ENCODE measurements at regions not wholly inside any gene's neighbourhood (a gene's known extent, or its start where the extent isn't known, plus 50 kb on each side); places are given as distances from the start of the nearest gene placed in this dataset.

DNA sequence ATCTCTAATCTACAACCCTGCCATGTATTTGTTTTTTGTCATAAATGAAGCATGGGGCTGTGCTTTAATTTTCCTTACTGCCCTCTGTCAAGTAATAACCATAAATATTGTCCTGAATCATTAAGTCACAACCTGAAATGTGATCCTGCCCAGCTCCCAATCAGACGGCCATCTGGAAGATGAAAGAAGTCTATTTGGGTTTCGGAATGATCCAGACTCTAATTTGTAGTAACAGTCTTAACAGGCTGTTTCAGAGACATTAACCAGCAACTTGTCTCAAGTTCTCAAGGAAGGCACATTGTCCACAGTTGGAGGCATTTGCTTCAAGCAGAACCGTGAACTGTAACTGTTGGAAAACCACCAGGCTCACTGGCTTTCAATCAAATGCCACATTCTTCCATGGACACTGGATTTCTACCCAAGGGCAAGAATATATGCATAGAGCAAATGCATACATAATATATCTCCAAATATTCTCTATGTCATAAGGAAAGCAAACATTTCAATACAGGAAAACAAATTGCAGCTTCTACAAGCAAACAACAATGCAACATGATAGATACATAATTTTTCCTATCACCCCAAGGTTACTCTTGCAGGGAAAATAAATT, 405.2 kb upstream of the NPVF start:
- no peak for DNase-seq (ENCODE audit: low read depth)

DNA sequence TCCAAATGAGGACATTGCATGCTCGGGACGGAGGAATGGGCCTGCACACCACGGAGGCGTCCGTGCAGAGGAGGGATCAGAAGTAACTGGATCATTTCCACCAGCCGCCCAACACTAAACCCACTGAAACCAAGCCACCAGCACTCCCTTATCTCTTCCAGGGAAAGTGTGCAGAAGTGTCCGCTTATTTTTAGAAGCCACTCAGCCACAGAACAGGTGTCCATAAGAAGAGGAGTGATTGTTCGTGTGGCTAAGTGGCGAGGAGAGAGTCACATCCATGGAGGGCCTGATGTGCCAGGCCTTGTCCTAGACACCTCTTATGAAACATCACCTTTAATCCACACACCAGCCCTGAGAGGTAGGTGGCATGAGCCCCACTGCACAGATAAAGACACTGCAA, 407.9 kb upstream of the NPVF start:
- no peak for DNase-seq (ENCODE audit: low read depth)

DNA sequence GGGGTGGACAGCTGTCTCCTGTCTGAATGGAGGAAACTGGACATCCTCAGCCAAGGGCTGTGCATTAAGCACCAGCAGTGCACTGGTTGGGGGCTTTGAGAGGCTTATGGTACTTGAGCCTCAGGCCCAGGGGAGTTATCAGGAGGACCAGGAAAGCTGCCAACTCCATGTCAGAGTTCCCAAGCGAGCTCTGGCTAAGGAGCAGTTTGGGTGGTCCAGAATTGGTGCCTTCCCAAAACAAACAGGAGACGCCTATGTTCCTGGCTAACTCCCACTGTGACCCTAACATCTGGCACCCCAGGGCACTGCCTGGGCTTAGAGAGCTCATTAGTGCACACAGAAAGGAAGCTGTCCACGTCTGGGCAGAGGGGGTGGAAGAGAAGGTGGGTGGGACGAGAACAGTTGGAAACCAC, 408.6 kb upstream of the NPVF start:
- no peak for DNase-seq (ENCODE audit: low read depth)

DNA sequence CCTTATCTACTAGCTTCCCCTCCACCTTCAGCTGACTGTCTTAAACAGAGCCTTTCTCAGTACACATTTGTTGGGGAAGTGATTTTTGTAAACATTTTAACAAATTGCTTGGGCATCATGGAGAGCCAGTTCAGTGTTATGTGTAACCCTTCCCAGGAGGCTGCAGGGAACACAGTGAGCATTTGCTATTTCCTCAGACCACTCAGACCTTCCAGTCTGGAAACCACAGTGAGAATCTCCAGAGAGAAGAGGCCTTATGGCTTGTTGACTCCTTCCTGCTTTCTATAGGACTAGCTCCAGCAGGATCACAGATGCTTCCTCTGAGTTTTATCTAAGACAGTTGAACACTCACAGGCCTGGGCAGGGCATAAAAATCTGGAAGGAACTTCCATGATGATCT, 409.8 kb upstream of the NPVF start:
- DNase-seq (ENCODE audit: low read depth): peak; percentile 3

DNA sequence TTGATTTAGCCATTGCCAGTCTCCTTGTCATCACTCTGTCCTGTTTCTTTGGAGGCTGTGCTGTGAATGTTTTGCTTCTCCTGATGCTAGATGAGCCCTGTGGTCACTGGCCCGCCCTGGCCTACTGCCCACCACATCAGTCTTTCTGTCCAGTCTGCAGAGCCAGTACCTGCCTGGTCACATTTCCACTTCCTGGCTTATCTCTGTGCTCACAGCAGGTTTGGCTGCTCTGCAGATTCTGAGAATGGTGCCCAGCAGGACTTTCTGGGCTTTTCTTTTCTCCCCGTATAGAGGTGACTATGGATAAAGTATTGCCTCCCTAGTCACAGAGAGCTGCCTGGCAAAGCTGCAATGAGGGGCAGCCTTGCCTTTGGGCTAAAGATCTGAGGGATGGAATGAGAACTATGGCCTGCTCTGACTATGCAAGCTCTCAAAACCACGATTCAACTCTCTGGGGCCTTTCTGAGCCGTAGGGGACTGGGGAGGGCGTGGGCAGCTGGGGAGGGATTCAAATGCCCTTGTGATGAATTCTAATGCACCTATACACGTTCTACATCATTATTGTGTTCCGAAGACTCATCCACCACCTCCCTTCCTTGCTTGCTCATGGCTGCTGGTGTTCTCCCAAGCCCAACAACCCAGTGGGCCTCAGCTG, 410.4 kb upstream of the NPVF start:
- no peak for DNase-seq (ENCODE audit: low read depth)

DNA sequence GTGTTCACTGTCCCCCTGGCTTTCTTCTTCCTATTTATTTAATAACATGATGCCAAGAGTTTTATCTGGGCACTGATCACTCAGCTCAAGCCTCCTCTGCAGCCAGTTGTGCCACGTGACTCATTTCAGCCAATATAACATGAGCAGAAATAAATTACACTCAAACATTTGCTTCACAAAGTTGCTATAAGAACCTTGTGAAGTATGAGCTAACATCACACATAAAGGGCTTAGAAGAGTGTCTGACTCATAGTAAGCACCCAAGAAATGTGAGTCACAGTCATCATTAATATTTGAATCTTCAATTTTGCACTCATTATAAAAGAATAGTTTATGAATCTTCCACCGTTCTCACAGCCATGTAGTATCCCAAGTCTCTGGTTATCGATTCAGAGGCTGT, 414.6 kb upstream of the NPVF start:
- DNase-seq (ENCODE audit: low read depth): peak; percentile 2

DNA sequence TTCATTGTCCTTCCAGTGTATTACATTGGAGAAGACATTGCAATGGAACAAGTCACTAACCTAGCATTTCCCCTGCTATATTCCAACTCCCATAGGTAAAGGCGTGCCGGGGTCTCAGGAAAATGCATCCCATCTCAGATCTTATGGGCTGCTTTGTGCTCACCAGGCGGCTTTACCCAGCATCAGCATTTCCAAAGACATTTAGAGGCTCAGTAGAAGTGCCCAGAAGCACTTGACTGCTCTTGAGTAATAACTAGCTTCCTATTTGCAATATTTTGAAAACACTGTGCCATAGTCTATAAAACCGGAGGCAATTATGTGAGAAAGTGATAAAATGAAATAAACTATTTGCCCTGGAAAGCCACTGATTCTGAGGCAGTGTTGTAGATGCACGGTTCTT, 415.0 kb upstream of the NPVF start:
- no peak for DNase-seq (ENCODE audit: low read depth)

DNA sequence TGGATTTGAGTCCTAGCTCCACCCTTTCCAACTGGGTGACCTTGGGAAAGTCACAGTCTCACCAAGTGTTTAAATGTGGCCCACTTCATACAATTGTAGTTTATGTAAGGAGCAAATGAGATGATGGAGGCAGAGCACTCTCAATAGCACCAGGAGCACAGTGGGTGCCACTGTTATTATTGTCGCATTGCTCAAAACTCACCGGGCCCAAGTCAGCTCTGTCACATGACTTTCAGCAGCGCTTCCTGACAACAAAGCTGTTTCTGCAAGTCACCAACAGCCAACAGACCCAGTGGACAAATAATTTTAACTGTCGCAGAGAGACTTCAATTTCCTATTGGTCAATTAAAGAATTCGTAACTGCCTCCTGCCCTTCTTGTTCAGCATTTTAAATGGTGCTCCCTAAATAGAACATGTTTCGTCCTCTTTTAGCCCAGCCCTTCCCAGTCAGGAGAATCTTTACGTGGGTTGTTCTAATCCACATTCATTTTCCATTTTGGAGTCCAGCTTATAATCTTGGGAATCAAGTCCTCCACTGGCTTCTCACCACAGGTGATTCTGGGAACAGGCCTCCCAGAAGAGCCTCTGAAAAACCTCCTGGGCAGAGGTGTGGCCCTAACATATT, 415.6 kb upstream of the NPVF start:
- DNase-seq (ENCODE audit: low read depth): no peak

DNA sequence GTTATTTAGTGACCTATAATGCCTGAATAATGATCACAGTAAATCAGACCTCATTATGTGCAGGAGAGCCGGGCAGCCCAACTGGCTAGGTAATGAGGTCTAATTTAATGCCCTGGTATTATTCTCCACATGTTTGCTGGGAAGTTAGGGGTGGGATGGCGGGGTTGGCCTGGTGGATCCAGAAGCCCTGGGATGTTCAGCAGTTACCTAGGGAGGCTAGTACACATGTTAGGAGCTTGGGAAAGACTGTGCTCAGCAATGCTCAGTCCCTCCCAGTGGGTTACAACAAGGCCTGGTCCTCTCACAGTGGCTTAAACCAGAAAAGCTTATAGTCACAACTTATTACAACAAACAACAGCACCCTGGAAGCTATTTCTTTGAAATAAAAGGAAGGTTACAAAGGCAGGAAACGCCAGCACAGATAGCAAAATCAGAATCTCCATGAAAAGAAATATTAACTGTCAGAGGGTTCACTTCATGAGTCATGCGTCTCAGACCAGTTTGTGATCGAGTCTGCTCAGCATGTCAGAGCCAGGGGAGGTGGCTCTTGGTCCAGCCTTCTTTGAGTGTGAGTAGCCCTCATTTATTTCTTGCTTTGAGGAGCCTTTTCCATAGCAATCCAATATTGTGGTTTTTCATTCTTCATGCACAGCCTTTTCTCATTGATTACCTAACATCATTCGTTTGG, 418.6 kb upstream of the NPVF start:
- DNase-seq (ENCODE audit: low read depth): no peak

DNA sequence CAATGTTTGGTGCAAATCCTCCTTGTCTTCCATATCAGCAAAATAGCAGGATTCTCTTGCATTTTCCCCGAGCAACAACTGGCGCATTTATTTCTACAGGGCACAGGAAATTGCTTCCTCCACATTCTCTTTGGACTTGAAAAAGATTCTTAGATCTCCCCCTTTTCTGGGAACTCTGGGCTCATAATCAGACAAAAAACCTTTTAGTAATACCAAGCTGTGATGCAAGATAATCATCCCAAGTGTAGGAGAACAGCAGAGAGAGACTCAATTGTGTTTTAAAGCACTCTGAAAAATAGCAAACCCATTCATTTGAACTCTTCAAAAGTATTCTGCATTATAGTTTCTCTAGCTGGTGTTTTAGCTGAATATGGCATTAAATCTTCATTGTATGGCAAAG, 419.6 kb upstream of the NPVF start:
- DNase-seq (ENCODE audit: low read depth): no peak

DNA sequence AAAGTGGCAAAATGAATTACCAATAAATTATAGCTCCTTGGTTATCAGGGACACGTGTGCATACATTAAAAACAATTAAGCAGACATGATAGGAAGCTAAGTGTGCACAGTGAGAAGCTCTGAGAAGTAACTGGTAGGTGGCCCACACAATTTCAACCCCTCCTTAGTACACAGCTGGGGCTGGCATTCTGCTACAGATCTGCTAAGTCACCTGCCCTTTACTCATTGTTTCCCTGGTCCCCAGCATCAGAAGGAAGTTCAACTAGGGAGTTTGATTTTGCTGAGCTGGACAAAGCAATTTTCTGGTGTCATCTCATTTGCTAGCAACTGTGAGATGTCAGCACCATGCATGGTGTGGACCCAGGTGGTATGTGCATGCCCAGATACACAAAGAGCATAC, 424.1 kb upstream of the NPVF start:
- DNase-seq (ENCODE audit: low read depth): no peak

DNA sequence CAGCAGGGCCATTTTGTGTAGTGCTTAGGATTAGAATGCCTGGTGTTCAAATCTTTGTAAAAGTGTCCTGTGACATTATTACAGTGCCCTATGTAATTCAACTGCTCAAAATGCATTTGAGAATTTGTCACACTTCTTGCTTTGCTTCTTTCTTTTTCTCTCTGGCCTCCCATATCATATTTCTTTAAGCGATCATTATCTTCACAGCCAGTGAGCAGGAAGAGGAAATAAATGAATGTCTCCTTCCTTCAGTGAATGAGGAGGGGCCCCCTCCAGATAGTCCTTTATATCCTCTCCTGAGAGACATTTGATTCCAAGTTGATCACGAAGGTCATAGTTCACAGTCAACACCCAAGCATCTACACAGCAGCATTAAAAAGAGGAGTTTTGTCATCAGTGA, 425.1 kb upstream of the NPVF start:
- DNase-seq (ENCODE audit: low read depth): no peak

DNA sequence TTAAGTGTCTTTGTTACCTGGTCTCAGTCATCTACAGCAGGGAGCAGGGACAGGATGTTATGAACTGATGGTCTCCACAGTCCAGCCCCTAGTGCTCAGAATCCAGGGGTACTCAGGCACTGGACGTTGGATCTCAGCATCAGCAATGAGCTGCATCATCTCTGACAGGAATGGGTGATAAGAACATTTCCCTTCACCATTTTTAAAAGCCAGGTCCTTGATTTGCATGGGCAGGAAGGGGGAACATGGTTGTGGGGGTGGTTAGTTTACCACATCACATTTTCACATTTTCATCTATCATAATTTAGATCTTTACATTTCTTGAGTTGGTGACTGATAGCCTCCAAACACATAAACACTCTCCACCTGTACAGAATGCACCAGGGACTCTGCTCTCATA, 427.8 kb upstream of the NPVF start:
- no peak for DNase-seq (ENCODE audit: low read depth)

DNA sequence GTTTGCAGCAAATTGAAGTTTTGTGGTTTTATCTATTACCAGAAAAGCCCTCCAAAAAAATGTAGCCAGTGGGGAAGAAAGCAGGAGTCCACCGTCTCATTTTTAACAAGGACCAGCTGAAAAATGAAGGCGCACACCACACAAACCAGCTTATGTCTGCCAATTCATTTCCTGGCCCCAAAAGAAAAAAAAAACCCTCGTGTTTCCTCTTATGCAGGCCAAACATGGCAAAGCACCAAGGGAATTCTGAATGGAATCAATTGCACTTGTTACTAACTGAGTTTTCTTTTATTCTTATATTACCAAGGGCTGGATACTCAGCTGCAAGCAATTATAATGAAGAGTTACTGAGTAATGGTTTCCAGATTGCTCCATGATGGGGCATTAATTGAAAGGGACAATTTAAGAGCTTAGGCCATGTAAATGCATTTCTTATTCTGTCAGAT, 428.3 kb upstream of the NPVF start:
- DNase-seq (ENCODE audit: low read depth): no peak

DNA sequence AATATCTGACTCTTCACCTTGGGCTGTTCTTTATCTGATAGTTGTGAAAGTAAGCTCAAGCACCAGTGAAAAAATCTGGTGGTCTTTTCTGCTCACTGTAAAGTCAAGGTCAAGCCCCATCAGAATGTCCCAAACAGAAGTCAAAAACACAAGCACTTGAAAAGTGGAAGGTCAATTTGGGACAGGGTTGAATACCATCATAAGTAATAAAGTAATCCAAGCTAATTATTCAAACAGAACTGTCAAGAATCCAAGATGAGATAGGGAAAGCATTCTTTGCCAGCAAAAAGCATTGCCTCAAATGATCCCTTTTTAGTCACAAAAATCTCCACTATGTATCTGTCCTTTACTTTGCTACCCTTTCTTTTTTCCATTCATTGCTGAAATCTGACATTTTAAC, 430.1 kb upstream of the NPVF start:
- DNase-seq (ENCODE audit: low read depth): no peak

DNA sequence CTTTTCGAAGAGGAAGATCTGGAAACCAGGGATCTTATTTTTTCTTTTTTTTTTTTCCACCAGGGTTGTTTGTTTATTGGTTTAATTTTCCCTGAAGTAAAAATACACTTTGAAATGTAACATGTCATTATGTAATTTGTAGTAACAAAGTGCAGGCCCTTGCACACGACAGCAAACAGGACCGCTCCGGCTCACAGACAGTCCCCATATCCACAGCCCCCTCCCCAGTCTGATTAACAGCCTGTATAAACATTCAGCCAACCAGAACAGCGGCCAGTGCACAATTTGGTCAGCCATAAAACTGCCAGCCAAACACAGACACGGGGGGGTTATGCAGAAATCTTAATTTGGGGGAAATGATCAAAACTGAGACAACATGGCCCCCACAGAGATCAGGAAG, 431.6 kb upstream of the NPVF start:
- no peak for DNase-seq (ENCODE audit: low read depth)

DNA sequence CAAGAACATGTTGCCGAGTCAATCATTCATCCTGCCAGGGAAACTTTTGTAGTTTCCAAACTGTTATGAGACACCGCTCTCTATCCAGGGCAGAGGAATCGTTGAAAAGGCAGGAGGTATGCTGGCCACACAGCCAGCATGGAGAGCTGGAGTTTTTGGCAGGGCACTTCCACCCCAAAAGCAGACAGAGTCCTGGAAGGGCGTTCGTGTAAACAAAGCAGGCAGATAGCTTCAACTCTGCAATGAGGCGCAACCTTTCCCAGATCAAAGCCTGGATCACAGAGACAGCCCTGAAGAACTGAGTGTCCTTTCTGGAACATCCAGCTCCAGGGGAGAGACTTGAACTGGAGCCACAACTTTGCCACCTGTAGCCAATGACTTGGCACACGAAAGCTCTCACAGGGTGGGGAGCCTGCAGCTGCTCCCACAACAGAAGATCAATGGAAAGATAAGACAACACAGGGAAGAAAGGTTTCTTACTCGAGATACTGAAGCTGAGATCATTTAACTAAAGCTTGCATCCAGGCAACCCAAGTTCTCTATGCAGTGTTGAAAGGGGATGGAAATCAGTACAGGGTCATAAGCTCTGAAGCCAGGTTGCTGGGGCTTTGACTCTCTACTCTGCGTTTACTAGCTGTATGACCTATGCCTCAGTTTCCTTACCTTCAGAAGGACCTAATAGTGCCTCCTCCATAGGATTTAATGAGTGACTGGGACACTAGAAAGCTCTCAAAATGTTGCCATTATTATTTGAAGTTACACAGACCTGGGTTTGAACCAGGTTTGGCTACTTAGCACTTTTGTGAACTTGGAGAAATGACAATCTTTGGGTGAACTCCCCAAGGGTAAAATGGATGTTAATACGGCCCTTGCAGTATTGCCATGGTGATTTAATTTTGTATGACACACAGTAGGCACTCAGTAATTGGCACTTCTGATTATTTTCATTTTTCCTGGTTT, 434.8 kb upstream of the NPVF start:
- no peak for DNase-seq (ENCODE audit: low read depth)

DNA sequence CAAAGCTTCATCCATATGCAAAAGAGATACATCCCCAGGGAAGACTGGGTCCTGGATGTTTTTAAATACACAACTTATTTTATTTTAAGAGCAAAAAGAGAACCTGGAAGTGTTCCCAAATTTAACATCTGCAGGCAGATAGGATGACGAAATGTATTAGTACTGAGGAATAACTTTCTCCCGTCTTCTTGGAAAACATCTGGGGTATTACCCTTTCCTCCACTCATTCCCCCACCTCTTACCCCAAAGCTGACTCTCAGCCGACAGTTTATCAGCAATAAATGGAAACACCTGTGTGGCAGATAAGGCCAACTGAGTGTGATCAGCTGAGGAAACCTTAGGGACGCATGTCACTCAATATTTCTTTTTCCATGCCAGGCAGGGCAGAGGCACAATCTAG, 435.6 kb upstream of the NPVF start:
- DNase-seq (ENCODE audit: low read depth): no peak

DNA sequence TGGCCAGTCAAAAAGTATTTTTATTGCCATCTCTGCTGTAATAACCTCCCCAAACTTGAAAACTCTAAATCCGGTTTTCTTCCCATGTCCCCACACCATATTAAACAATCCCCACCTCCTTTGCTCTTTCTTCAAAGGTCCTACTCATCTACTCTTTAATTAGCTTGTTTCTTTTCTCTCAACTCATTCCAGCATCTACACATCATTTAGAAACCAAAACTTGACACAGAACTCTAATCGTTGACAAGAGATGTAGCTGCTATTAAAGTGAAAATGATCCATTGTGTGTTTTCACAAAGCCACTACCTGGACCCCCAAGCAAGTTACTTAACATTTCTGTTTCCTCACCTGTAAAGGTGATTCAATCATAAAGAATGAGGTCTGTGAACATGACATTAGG, 436.3 kb upstream of the NPVF start:
- no peak for DNase-seq (ENCODE audit: low read depth)

DNA sequence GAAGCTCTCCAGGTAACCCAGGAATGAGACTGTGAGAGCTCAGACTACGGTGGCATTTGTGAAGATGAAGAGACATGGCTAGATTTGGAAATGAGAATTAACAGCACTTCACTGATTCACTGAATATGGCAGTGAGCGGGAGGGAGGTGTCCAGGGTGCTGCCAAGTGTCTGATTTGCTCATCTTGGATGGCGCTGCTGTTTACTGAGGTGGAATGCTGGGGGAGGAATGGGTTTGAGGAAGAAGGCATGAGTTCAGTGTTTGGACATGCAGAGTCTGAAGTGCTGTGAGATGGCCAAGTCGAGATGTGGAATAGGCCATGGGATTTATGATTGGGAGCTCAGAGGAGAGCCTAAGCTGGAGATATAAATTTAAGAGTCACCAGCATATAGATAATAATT, 437.1 kb upstream of the NPVF start:
- DNase-seq (ENCODE audit: low read depth): peak; percentile 21

DNA sequence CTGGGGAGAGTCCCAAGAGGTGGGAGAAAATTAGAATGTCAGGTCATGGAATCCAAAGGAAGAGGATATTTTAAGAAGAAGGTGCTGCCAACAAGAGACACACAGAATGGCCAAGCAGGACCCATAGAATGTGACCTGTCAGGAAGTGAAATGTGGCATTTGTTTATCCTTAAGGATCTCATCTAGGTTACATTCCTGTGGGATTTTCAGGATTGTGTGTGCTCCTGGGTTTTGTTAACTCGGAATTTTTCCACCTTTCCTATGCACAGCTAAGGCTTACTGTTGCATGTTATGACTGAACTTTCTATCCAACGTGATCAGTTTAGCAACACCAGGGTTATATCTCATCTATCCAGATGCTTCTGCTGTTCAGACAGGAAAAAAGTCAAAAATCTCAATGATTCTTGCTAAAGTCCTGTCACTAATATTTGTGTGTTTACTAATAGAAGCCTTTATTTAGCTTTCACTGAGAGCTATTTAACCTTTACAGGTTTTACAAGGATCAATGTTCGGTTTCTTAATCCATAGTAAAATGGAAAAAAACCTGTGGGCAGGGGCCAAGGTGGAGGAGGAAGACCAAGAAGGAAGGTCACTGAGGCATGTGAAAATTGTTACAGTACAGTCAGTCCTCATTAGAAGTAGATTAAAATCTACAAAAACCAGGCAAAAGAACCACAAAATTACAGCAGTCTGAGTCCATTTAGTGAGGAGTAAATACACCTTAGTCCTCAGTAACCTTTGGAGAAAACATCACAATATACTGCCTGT, 437.8 kb upstream of the NPVF start:
- DNase-seq (ENCODE audit: low read depth): no peak
